Glomerular endothelial cell (primary cell): ENCODE measurements at regions not wholly inside any gene's neighbourhood (a gene's known extent, or its start where the extent isn't known, plus 50 kb on each side); places are given as distances from the start of the nearest gene placed in this dataset.

Source experiments
- DNase-seq: peaks from one replicate; pipeline ENCODE4 v3.0.0-alpha.2; 2011; ENCODE audit warnings: low read depth, low spot score; ENCODE audit errors: extremely low read depth

- no peak for DNase-seq
Measured at GRCh38 chr6:95489185-95489863, 88.0 kb upstream of the MANEA start.

GRCh38 chr6:95496769-95497426, 80.4 kb upstream of the MANEA start:
- no peak for DNase-seq

DNA sequence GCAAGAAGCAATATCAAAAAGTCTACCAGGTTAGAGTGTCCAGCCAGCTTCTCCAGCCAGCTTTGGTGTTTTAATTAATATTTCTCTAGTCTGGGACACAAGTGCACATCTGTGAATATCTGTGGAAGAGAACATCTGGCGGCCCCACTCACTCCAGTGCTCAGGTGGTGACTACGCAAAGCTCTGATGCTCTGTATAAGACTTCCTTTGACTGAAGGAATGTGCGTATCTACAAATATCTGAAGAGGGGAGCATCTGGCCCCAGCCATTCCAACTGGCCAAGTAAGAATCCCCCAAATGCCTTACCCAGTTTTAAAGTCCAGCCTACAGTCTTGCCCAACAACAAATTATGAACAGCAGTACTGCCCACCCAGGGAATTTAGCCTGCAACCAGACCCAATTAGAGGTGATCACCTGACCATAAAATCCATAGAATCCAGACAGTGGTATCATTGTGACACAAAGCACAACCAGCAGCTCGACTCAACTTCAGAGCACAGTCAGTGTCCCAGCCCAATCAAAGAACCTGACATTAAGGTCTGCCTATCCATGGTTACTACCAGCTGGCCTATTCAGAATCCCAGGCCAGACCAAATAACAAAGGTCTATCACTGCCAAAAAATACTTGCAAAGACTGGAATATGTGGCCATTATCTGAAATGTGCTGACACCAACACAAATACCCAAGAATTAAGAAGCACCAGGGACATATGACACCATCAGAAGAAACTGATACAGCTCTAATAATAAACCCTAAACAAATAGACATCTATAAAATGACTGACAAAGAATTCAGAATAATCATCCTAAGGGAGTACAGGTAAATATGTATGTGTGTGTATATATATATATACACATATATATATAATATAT, 76.1 kb upstream of the MANEA start:
- DNase-seq: no peak

- no peak for DNase-seq
Measured at GRCh38 chr6:95503568-95503967, 73.8 kb upstream of the MANEA start.

DNA sequence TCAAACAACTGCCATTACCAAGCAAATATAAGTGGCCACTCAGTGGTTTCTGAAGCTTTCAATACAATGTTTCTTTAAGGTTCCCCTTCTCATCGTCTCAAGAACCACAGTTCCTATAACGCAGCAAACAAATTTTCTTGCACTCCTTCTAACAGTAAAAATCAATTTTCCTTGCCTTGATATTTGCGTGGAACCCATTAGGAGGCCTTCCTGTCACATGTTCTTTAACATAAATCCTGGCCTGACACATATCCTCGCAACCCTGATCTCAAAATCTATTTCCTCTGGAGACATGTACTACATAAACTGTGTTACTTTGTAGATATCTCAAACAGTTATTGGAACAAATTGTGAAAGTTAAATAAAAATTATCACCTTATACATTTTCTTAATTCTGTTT, 65.9 kb upstream of the MANEA start:
- no peak for DNase-seq

DNA sequence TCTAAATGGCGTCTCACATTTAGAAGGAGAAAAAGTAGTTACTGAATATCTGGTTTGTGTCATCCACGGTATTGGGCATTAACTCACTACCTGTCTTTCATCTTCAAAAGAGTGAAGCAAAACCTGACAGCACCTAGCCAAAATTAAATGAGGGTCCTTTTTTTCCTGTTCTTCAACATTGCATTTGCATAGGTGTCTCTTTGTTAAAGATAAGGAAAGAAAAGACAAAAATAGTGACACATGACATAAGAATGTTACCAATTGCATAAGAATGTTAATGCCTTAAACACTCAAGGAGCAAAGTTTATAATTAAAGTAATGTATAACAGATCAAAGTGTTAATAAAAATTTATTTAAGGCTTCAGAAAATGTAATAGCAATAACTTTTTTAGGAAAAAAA, 61.4 kb upstream of the MANEA start:
- DNase-seq: no peak

GRCh38 chr6:95517004-95517403, 60.3 kb upstream of the MANEA start:
- DNase-seq: no peak

GRCh38 chr6:95517568-95517967, 59.8 kb upstream of the MANEA start:
- no peak for DNase-seq

- no peak for DNase-seq
Measured at GRCh38 chr6:95518630-95519227, 58.6 kb upstream of the MANEA start.

GRCh38 chr6:95519228-95520037, 57.9 kb upstream of the MANEA start:
- no peak for DNase-seq

DNA sequence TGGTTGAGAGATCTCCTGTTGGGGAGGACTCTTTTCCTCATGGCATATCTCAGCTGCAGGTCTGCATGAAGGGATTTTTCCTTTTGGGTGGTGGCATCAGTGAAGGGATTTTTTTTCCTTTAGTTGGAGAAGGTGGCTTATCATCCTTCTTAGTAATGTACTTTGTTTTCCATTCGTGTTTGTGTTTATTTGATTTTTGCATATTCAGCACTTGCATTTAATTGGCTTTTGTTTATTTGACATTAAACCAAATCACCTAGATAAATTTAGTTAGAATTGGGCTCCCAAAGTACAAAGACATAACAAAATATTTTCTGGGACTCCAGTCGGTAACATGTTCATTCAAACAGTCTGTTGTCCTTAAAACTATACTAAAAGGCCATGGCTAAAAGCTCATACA, 56.2 kb upstream of the MANEA start:
- no peak for DNase-seq
